HG03060 (cell line): ENCODE measurements at regions not wholly inside any gene's neighbourhood (a gene's known extent, or its start where the extent isn't known, plus 50 kb on each side); places are given as distances from the start of the nearest gene placed in this dataset.
"Not testable (repeated sequence)": the region's sequence is repeated elsewhere in the genome, so short reads cannot be mapped to it uniquely, and the experiment has no call there.

Source experiments
- ATAC-seq: cut with Tn5 transposase; IDR thresholded peaks from one replicate; pipeline ENCODE4 v1.9.1; 2021; ENCODE audit warnings: low read depth, moderate number of reproducible peaks; ENCODE audit not compliant: unreplicated experiment

DNA sequence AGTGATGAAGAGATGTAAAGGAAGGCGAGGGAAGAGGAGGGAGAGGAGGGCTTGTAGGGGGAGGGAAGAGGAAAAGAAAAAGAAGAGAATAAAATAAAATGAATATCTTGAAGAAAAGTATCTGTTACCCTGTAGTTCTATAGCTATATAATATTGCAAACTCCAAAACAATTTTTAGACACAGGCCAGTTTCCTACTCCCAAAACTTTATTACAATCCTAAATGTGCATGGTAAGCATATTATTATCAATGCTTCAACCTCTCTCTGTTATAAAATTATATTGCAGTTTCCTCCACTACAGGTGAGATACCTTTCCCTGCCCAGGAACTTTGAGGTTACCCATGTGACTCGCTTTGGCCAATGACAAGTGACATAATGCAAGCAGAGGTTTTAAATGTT, 1351.6 kb upstream of the NRXN1 start:
- ATAC-seq: no peak

DNA sequence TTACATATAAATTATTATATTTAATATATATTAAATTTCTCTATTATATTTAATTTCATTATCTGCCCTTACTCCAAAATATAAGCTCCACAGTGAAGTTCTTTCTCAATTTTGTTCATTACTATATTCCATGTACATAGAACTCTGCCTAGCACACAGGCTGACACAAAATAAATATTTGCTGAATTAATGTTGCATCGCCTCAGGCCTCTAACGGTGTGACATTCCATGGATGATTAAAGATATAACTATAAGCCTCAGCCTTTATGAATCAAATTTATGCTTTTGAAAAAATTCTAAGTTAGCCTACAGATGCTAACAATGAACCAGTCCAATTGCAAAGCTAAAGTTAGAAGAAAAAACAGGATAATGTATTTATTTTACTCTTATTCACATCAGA, 1337.2 kb upstream of the NRXN1 start:
- ATAC-seq: no peak

DNA sequence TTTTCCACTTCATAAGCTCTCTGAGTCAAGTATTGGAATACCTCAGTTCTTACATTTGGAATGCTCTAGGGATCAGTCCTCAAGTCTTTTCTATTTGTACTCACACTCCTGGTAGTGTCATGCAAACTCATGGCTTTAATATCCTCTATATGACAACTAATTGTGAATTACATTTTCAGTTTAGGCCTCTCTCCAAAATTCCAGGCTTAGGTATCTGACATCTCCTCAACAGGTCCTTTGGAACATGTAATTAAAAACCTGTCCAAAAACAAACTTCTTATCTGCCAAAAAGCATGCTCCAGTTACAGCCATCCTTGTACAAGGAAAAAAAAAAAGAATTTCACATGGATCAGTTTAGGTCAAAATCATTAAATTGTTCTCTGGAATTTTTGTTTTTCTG, 1336.2 kb upstream of the NRXN1 start:
- ATAC-seq: no peak

DNA sequence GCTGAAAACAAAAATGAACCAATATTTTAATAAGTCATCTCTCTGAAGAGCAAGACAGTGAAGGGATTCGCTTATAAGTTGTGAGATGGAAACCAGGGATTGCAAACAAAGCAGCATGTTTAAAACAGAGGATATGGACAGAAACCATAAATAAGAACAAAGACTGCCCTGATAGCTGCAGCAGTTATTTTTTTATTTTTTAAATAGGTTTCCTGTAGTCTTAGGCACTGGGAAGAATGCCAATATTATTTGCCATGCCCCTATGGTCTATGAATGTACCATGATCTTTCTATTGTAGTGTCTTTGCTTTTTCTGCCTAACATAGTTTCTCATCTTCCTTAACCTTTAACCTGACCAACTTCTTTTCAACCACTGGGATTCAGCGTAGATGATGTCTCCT, 1334.0 kb upstream of the NRXN1 start:
- ATAC-seq: no peak

DNA sequence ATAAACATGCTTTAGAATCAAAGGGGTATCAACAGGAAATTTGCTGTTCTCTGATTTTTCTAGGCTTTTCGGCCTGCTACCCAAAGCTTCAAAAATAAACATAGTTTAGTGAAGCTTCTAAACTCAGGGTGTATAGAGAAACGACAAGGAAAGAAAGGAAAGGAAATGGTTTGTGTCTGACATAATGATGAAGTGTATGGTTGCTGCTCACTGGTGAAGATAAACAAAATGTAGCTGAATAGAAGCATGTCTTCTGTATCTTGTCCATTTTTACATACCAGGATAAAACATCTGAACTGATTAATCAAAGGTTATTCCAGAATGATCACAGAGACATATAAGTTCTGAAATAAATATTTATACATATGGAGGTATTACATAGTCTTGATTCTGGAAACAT, 1324.6 kb upstream of the NRXN1 start:
- no peak for ATAC-seq

DNA sequence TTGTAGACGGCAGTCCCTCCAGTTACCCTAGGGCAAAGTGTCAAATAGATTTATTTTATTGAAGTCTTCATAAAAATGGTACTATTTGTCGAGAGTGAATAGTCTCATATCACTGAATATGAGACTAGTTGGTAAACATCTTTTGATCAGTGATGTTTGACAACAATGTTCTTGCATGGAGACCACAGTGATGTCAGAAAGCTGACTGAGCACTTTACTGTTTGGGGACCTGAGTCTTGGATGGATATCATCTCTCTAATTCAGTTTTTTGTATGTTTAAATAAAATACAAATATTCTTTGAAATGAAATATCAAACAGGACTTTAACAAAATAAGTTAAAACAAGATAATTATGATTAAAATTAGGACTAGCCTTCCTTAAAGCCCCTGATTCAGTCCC, 1315.4 kb upstream of the NRXN1 start:
- no peak for ATAC-seq

DNA sequence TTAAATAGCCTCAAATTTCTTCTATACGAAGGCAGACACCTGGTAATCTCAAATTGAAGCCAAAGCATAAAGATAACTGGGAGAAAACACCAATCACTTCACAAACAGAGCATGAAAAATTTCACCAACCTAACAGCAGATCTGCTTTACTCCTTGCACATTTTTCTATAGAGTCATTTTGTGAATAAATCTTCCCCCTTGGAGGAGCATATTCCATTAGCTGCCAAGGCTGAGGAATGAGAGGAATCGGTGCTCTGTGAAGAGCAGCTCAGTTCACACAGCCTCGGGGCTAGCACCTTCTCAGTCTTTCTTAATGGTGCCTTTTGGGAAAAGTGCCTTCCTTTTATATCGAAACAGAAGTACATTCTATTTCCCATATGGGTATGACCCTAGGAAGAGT, 1313.7 kb upstream of the NRXN1 start:
- no peak for ATAC-seq

DNA sequence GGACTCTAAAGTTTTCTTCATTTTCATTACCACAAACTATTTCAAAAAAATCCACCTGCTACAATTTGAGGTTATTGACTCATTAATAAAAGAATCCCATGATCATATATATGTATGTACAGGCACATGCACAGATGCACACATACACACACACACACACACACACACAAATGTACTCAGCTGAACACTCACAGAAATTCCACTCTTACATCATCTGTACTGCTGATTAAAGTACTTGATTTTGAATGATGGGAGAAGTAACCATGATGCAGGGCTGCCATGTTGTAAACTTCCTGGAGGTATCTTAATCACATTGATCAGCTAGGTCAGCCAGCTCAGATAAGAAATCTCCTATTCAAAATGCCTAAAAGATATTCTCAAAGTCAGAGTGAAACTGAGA, 1313.2 kb upstream of the NRXN1 start:
- ATAC-seq: no peak

DNA sequence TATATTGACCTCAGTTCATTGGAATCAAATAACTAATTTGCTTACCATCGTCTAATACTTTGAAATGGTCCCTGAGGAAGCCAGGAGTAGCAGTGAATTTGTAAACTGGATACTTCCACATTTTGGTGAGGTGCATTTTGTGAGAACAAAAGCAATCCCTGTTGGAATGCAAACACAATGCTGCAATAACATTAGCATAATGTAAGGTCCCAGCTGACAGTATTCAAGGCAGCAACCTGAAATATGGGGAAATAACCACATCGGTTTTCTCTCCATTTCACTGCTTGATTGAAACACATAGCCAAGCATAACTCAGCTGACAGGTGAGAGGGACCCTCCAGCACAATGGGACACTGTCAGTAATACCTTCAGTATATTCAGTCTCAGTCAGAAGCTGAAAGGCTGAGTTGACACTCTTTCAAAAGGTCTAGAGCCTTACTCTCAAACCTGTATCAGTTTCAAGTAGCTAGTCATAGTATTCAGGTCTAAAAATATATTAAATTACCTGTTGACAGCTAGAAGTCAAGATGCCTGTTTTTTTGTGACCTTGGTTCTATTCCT, 1311.9 kb upstream of the NRXN1 start:
- no peak for ATAC-seq

DNA sequence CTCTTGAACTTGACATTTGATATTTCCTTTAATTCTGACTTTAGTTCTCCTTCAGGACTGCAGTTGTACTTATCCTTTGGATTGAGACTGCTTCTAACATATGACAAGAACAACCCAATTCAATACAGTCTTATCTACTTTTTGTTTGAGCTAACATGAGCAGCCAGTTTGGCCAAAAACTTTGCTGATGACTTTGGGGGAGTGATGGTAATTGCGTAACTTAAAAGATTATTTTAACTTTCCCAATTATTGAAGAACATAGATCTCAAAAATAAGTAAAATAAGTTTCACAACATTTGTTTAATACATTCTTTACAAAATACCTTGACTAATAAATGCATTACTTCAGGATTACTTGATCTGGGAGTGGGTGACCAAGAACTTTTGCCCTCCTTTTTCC, 1311.1 kb upstream of the NRXN1 start:
- ATAC-seq: no peak

DNA sequence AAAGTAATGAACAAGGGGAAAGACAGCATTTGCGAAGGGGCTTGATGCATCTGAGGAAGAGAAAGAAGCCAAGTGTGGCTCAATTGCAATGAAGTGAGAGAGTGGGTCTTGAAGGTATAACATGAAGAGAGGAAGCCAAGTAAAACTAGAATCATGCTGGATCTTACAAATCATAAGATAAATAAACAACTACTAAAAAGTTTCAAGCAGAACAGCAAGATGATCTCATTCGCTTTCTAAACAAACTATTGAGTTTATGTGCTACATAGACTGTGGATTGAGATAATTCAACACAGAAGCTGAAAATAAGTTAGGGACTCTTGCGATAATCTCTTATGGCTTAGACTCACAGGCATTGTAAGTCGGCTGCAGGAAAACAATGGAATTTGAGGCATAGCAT, 1310.5 kb upstream of the NRXN1 start:
- no peak for ATAC-seq

DNA sequence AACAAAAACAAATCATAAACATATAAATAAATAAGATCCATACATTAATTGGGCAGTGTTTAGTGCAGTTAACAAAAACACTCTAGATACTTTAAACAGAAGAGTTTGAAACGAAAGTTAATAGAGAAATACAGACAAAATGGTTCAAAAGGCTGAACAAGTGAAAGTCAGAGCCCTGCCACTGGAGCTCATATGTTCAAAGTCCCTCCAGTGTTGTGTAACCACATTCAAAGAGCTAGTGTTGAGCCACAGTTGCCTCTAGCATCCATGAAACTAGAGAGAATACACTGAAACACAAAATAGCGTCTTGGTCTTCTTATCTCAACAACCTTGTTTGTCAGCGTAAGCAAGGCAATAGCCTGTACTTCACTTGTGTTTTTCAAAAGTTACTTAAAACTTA, 1309.8 kb upstream of the NRXN1 start:
- ATAC-seq: no peak

DNA sequence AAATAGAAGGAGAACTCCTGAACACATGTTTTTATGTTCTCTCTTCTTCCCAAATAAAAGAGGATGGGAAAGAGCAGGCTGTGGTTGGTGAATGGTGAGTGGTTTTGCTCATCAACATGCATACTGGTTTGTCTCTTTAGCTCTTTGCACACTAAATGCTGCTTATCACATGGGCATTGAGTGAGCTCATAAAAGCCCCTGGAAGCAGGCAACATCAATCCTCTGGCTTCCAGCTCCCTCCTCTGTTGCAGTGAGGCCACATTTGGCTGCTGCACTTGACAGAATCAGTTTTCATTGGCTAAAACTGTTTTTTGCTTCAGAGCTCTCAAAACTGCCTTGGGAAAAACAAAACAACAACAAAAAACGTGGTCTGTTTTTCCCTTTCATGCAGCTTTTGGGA, 1308.2 kb upstream of the NRXN1 start:
- ATAC-seq: no peak

DNA sequence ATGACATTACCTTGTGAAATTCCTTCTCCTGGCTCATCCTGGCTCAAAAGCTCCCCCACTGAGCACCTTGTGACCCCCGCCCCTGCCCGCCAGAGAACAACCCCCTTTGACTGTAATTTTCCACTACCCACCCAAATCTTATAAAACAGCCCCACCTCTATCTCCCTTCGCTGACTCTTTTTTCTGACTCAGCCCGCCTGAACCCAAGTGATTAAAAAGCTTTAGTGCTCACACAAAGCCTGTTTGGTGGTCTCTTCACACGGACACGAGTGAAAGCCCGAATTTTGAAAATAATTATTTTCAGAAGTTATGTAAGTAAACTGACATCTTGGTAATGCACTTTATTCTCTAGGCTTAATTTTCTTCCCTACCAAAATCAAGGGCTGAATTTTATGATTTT, 1305.9 kb upstream of the NRXN1 start:
- not testable (repeated sequence) for ATAC-seq

DNA sequence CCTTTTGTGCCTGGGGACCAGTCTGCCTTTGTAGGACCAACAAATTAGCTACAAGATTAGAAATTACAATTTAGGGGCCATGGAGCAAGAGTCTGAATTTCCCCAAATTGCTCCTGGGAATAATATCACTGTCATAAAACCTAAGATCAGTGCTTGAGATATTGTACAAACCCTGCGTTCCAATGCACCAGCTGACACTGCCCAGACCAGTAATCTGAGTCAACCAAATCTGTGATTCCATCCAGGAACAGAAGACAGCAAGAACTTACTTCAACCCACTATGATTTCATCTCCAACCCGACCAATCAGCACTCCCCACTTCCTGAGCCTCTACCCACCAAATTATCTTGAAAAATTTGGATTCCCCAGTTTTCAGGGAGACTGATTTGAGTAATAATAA, 1305.0 kb upstream of the NRXN1 start:
- ATAC-seq: no peak

DNA sequence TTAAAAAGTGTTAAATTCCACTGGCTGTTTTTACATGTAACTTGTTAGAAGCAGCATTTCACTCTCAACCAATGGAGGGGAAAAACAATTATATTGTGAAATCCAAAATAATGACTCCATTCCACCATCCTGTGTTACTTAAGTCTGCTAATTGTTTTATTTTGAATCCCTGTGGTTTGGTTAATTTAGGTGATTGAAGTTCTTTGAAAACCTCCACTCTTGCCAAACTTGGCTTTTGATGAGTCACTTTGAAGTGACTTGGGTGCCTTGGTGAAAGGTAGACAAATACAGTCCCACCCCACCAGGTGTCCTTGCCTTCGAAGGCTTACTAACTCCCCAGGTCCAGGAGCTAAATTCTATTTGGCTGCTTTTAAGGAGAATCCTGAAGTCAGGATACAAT, 1303.8 kb upstream of the NRXN1 start:
- ATAC-seq: no peak

DNA sequence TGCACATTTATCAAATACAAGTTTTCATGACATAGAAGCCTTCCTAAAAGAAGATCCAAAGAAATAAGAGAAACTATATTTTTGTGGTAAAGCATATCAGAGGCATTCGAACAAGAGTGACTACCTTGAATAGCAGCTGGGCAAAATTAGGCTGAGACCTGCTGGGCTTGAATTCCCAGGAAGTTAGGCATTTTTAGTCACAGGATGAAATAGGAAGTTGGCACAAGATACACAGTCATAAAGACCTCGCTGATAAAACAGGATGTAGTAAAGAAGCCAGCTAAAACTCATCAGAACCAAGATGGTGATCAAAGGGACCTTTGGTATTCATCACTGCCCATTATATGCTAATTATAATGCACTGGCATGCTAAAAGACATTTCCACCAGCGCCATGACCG, 1302.3 kb upstream of the NRXN1 start:
- ATAC-seq: no peak

DNA sequence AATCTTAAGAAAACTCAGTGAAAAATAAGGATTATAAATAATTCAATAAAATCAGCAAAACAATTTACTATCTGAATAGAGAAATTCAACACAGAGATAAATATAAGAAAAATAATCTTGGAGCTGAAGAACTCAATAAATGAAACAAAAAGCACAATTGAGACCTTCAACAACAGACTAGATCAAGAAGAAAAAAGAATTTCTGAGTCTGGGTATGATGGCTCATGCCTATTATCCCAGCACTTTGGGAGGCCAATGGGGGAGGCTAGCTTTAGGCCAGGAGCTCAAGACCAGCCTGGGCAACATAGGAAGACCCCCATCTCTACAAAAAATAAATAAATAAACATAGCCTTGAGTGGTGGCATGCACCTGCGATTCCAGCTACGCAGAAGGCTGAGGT, 1295.7 kb upstream of the NRXN1 start:
- no peak for ATAC-seq

DNA sequence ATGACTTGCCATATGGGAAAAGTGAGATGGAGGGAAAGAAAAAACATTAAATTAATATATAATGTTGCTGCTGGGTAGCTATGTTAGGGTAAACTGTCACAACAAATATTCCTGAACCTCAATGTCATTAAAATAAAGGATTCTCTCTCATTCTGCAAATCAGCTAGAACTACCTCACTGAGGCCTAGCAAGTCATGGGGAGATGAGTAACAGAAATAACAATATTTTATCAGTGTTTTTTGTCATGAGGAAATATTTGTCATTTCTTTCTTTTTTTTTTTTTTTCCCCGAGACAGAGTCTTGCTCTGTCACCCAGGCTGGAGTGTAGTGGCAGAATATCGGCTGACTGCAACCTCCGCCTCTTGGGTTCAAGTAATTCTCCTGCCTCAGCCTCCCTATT, 1282.3 kb upstream of the NRXN1 start:
- ATAC-seq: no peak

DNA sequence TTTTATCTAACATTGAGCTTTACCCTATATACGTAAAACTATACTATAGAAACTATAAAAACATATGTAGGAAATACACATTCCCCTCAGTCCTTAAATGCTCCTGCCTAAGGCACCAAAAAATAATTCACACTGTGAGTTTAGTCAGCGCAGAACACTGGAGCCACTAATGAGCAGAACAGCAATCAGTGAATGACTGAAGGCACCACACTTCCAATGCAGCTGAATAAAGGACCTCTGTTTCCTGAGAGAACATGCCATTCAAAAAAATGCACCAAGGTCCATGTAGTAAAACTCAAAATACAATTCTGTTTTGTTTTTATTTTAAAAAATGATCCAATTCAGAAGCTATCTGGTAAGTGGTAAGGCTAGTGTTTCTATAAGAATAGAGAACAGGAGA, 1280.6 kb upstream of the NRXN1 start:
- ATAC-seq: no peak

DNA sequence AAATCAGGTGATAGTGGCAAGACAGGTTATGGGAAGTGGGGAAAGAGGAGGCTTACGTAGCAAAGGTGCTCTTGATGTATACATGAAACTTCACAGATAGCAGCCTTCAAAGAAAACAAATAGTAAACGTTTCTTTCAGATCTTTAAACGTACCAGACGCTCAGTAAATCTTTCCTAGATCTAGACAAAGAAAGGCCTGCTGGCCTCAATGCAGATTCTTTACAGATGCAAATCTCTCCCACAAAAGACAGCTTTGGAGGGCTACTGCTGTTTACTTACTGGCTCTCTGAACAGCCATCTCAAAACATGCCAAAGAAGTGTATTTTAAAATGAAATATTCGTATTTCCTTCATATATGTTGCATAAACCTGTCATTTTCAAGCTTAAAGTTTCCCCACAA, 1279.9 kb upstream of the NRXN1 start:
- ATAC-seq: no peak

DNA sequence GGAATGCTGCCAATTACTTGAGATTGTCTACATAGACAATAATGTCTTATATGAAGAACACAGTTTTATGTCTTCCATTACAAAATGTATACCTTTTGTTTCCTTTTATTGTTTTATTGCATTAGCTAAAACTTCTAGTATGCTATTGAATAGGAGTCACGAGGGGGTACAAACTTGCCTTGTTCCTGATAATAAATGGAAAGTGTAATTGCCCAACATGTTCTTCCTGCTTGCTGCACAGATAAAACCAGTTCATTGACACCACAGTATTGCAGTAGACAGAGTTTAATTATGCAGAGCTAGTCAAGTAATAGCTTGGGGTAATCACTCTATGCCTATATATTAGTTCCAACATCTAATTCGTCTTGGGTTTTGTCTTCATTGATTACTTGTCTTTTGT, 1276.2 kb upstream of the NRXN1 start:
- no peak for ATAC-seq

DNA sequence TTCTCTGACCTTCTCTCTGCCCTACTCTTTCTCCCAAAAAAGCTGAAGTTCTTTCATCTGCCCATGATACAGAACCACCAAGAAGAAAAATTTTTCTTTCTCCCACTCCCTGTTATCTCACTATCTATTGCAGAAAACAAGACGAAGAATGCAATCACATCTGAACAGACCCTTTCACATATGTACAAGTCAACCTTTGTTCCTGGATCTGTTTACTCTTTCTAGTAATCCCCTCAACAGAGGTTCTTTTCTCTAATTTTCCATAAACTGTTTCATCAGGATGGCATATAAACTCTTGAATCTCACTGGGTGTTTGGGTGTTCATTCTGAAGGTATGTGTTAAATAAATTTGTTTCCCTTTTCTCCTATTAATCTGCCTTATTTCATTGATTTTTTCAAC, 1262.7 kb upstream of the NRXN1 start:
- no peak for ATAC-seq
